K562 (cell line): ENCODE measurements at regions not wholly inside any gene's neighbourhood (a gene's known extent, or its start where the extent isn't known, plus 50 kb on each side); places are given as distances from the start of the nearest gene placed in this dataset.

Source experiments
- CTCF ChIP-seq, 3 experiments: IDR thresholded peaks in 2 of 3; conservative IDR thresholded peaks in 1 of 3; 2 replicates each; pipeline ENCODE4 v1.5.1; 2011 to 2012; ENCODE audit warnings: low read length in 3 of 3, mild to moderate bottlenecking in 3 of 3, control low read depth in 2 of 3, improper control_type of control experiment in 1 of 3, inconsistent platforms in 1 of 3, low read depth in 1 of 3, mixed read lengths in 1 of 3, moderate library complexity in 1 of 3; ENCODE audit not compliant: insufficient read depth in 2 of 3
- FIP1L1 ChIP-seq: fragments of 200-400 bp; formaldehyde crosslinking; IDR thresholded peaks from 2 replicates; pipeline ENCODE4 v1.6.1; 2018; ENCODE audit warnings: mild to moderate bottlenecking, low read depth, low read length; ENCODE audit not compliant: poor library complexity, severe bottlenecking
- TCF7L2 ChIP-seq: fragments of 150-350 bp; IDR thresholded peaks from 2 replicates; pipeline ENCODE4 v1.6.1; 2016; ENCODE audit warnings: low read depth, mild to moderate bottlenecking, low read length, moderate library complexity

DNA sequence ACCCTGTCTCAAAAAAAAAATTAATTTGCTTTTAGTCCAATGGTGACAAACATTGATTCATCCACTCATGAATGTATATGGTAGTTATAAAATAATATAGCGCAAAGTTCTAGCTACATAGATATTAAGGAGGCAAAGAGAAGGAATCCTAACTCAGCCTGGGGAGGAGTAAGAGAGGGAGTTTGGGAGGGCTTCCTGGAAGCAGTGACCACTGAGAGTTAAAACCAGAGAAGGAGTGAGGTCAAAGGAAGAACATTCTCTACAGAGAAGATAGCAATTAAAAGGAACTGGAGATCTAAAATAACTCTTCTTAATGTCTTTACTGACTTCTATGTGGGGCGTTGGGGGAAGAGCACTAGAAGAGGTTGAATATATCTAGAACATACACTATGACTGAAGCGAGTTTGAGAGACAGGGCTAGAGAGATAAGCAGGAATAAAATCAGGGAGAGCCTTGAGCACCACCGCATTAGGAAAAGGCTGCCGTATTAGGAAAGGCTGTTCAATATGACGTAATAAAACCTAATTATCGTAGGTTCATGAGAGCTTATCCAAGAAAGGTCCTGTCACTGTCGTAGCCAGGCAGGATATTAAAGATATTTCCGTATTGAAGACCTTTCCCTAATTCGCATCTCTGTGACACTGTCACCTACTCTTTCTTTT lies 81.8 kb upstream of the CNKSR3 start:
- TF ChIP-seq CTCF (IDR thresholded peaks at IDR 0.05 in 2 of 3, conservative IDR thresholded peaks at IDR 0.05 in 1 of 3; ENCODE audit: insufficient read depth in 2 of 3, low read depth in 1 of 3, low read length in 3 of 3) (no peak), FIP1L1 (no peak), TCF7L2 (no peak)
